ENCODE measurements at regions not wholly inside any gene's neighbourhood (a gene's known extent, or its start where the extent isn't known, plus 50 kb on each side); places are given as distances from the start of the nearest gene placed in this dataset.
"Not testable (repeated sequence)": the region's sequence is repeated elsewhere in the genome, so short reads cannot be mapped to it uniquely, and the experiment has no call there.

GRCh38 chr15:19903281-19903680 is 638.3 kb downstream of the GOLGA6L6 start:
- not testable (repeated sequence) for TF ChIP-seq GABPA (IDR thresholded peaks at IDR 0.05; ENCODE audit: low read depth); CTCF (IDR thresholded peaks at IDR 0.05); YY1 (IDR thresholded peaks at IDR 0.05; ENCODE audit: low read depth); SIN3A (IDR thresholded peaks at IDR 0.05; ENCODE audit: borderline replicate concordance, low read depth, low read length); TAF1 (IDR thresholded peaks at IDR 0.05; ENCODE audit: borderline replicate concordance, low read depth, low read length); RFX5 (IDR thresholded peaks at IDR 0.05; ENCODE audit: low read length); POLR2AphosphoS5 (IDR thresholded peaks at IDR 0.05; ENCODE audit: low read depth, low read length)
